ENCODE measurements at regions not wholly inside any gene's neighbourhood (a gene's known extent, or its start where the extent isn't known, plus 50 kb on each side); places are given as distances from the start of the nearest gene placed in this dataset.
"Not testable (repeated sequence)": the region's sequence is repeated elsewhere in the genome, so short reads cannot be mapped to it uniquely, and the experiment has no call there.

- DNase-seq = no peak
These were observed 866.5 kb upstream of the VRK2 start for GRCh38 chr2:57180042-57180567.

- DNase-seq = no peak
These were observed 865.9 kb upstream of the VRK2 start for GRCh38 chr2:57180678-57181077.

- no peak for DNase-seq
These were observed 865.1 kb upstream of the VRK2 start for GRCh38 chr2:57181315-57182038.

GRCh38 chr2:57182916-57183315 is 863.7 kb upstream of the VRK2 start:
- DNase-seq = no peak

- no peak for DNase-seq
These were observed 861.0 kb upstream of the VRK2 start for GRCh38 chr2:57185568-57185967.

GRCh38 chr2:57190007-57190406 is 856.6 kb upstream of the VRK2 start:
- DNase-seq = no peak

GRCh38 chr2:57199663-57200062 is 846.9 kb upstream of the VRK2 start:
- no peak for DNase-seq

GRCh38 chr2:57204364-57204763 is 842.2 kb upstream of the VRK2 start:
- no peak for DNase-seq

GRCh38 chr2:57205241-57205640 is 841.4 kb upstream of the VRK2 start:
- no peak for DNase-seq

GRCh38 chr2:57207191-57207590 is 839.4 kb upstream of the VRK2 start:
- DNase-seq = no peak

GRCh38 chr2:57209799-57210198 is 836.8 kb upstream of the VRK2 start:
- no peak for DNase-seq

- DNase-seq = no peak
These were observed 835.8 kb upstream of the VRK2 start for GRCh38 chr2:57210855-57211254.

GRCh38 chr2:57217013-57217412 is 829.6 kb upstream of the VRK2 start:
- no peak for DNase-seq

GRCh38 chr2:57218206-57218605 is 828.4 kb upstream of the VRK2 start:
- DNase-seq = no peak

GRCh38 chr2:57229706-57230105 is 816.9 kb upstream of the VRK2 start:
- not testable (repeated sequence) for DNase-seq

- DNase-seq = not testable (repeated sequence)
These were observed 814.3 kb upstream of the VRK2 start for GRCh38 chr2:57232341-57232740.

GRCh38 chr2:57251495-57251894 is 795.1 kb upstream of the VRK2 start:
- not testable (repeated sequence) for DNase-seq

GRCh38 chr2:57276408-57276807 is 770.2 kb upstream of the VRK2 start:
- not testable (repeated sequence) for DNase-seq

GRCh38 chr2:57278451-57278850 is 768.2 kb upstream of the VRK2 start:
- no peak for DNase-seq

- DNase-seq = no peak
These were observed 755.4 kb upstream of the VRK2 start for GRCh38 chr2:57291209-57291608.

- DNase-seq = no peak
These were observed 749.6 kb upstream of the VRK2 start for GRCh38 chr2:57296795-57297517.

- DNase-seq = no peak
These were observed 732.9 kb upstream of the VRK2 start for GRCh38 chr2:57313678-57314077.

- DNase-seq = no peak
These were observed 731.9 kb upstream of the VRK2 start for GRCh38 chr2:57314682-57315081.

Data from muscle of arm (tissue), 1 donor.